ENCODE measurements at regions not wholly inside any gene's neighbourhood (a gene's known extent, or its start where the extent isn't known, plus 50 kb on each side); places are given as distances from the start of the nearest gene placed in this dataset.

GRCh38 chr10:20623546-20623945 is 273.6 kb downstream of the NEBL start:
- H3K4me1 ChIP-seq (ENCODE audit: control insufficient read depth in 5 of 5, insufficient read depth in 5 of 5, low read length in 5 of 5) = peaks cover 0 to 10% (median 0%) of the 10 kb centered on the region in 5 donors
- no peaks in the 10 kb centered on the region for H3K27me3 ChIP-seq (ENCODE audit: control insufficient read depth in 5 of 5, insufficient read depth in 4 of 5, low read length in 5 of 5)
- no peak overlapping the region for H3K9ac ChIP-seq (ENCODE audit: low read length in 5 of 5)
- H3K36me3 ChIP-seq (ENCODE audit: control insufficient read depth in 5 of 5, insufficient read depth in 5 of 5, low read length in 5 of 5) = no peaks in the 10 kb centered on the region
- no peak overlapping the region for H3K4me3 ChIP-seq (ENCODE audit: low read depth in 1 of 5, low read length in 5 of 5)
- H3K9me3 ChIP-seq (ENCODE audit: control insufficient read depth in 5 of 5, low read length in 5 of 5) = no peaks in the 10 kb centered on the region
- peak overlapping the region; percentile 67 for H3K27ac ChIP-seq (ENCODE audit: low read depth, low read length)

DNA sequence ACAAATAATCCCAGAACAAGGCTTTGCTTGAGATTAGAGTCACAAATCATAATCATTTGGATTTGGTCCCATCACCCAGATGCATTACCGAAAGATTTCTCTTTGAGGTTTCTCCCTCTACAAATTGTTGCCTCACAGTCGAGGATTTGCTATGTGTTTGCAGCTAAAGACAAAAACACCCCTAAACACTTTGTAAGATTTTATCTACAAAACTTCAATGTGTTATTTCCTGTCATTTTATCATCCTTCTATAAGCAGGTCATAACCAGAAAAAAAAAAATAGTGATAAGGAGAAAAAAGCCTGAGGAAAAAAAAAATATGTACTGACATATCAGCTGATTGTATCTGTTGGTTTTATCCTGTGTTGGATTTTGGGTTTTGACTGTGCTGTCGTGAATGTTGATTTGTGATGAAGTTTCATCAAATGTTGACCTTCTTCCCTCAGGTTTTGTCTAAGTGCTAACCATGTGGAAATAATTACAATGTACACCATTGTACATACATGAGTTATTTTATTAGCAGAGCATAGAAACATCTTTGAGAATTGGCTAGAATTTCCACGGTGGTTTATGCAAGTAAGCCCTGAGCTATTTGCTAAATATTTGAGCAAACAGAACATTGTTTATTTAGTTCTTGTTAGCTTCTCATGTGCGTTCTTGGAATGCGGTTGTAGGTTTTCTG is 274.4 kb downstream of the NEBL start:
- H3K9ac ChIP-seq (ENCODE audit: low read length in 5 of 5) = no peak overlapping the region
- H3K27me3 ChIP-seq (ENCODE audit: control insufficient read depth in 5 of 5, insufficient read depth in 4 of 5, low read length in 5 of 5) = no peaks in the 10 kb centered on the region
- H3K4me1 ChIP-seq (ENCODE audit: control insufficient read depth in 5 of 5, insufficient read depth in 5 of 5, low read length in 5 of 5) = peaks cover 0 to 10% (median 0%) of the 10 kb centered on the region in 5 donors
- peak overlapping the region; percentile 67 for H3K27ac ChIP-seq (ENCODE audit: low read depth, low read length)
- H3K4me3 ChIP-seq (ENCODE audit: low read depth in 1 of 5, low read length in 5 of 5) = no peak overlapping the region
- H3K9me3 ChIP-seq (ENCODE audit: control insufficient read depth in 5 of 5, low read length in 5 of 5) = no peaks in the 10 kb centered on the region
- no peaks in the 10 kb centered on the region for H3K36me3 ChIP-seq (ENCODE audit: control insufficient read depth in 5 of 5, insufficient read depth in 5 of 5, low read length in 5 of 5)

GRCh38 chr10:20620981-20621380 is 276.1 kb downstream of the NEBL start:
- Histone ChIP-seq H3K9me3 (ENCODE audit: control insufficient read depth in 5 of 5, low read length in 5 of 5) (no peaks in the 10 kb centered on the region), H3K4me1 (ENCODE audit: control insufficient read depth in 5 of 5, insufficient read depth in 5 of 5, low read length in 5 of 5) (peaks cover 0 to 10% (median 2%) of the 10 kb centered on the region in 5 donors), H3K9ac (ENCODE audit: low read length in 5 of 5) (no peak overlapping the region), H3K36me3 (ENCODE audit: control insufficient read depth in 5 of 5, insufficient read depth in 5 of 5, low read length in 5 of 5) (no peaks in the 10 kb centered on the region), H3K27me3 (ENCODE audit: control insufficient read depth in 5 of 5, insufficient read depth in 4 of 5, low read length in 5 of 5) (no peaks in the 10 kb centered on the region), H3K4me3 (ENCODE audit: low read depth in 1 of 5, low read length in 5 of 5) (no peak overlapping the region), H3K27ac (ENCODE audit: low read depth, low read length) (no peak overlapping the region)

DNA sequence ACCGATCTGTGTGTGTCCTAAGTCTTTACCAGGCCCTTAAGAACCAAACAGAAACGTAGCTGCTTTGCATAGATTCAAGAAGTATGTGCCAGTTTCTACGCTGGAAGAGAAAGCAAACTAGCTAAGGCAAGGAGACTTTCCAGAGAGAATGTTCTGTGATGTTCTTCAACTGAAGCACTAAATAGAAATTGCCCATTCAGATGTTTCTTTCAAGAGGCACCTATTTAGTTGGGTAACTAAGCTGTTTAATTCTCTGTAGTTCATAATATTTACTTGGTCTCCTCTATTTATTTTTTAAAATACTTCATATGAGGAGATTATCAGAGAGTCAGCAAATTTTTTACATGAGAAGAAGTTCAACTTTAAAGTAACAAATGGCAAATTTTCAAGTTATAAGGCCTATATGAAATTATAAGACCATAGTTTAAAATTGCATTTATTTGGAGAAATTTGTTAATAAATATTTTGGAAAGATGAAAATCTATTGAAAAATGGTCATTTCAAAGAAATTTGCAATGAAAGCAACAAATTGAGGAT is 279.0 kb downstream of the NEBL start:
- Histone ChIP-seq H3K9ac (ENCODE audit: low read length in 5 of 5) (no peak overlapping the region), H3K27ac (ENCODE audit: low read depth, low read length) (no peak overlapping the region), H3K9me3 (ENCODE audit: control insufficient read depth in 5 of 5, low read length in 5 of 5) (peaks cover 0 to 2% (median 0%) of the 10 kb centered on the region in 5 donors), H3K4me1 (ENCODE audit: control insufficient read depth in 5 of 5, insufficient read depth in 5 of 5, low read length in 5 of 5) (peaks cover 0 to 2% (median 0%) of the 10 kb centered on the region in 5 donors), H3K4me3 (ENCODE audit: low read depth in 1 of 5, low read length in 5 of 5) (no peak overlapping the region), H3K36me3 (ENCODE audit: control insufficient read depth in 5 of 5, insufficient read depth in 5 of 5, low read length in 5 of 5) (no peaks in the 10 kb centered on the region), H3K27me3 (ENCODE audit: control insufficient read depth in 5 of 5, insufficient read depth in 4 of 5, low read length in 5 of 5) (no peaks in the 10 kb centered on the region)

DNA sequence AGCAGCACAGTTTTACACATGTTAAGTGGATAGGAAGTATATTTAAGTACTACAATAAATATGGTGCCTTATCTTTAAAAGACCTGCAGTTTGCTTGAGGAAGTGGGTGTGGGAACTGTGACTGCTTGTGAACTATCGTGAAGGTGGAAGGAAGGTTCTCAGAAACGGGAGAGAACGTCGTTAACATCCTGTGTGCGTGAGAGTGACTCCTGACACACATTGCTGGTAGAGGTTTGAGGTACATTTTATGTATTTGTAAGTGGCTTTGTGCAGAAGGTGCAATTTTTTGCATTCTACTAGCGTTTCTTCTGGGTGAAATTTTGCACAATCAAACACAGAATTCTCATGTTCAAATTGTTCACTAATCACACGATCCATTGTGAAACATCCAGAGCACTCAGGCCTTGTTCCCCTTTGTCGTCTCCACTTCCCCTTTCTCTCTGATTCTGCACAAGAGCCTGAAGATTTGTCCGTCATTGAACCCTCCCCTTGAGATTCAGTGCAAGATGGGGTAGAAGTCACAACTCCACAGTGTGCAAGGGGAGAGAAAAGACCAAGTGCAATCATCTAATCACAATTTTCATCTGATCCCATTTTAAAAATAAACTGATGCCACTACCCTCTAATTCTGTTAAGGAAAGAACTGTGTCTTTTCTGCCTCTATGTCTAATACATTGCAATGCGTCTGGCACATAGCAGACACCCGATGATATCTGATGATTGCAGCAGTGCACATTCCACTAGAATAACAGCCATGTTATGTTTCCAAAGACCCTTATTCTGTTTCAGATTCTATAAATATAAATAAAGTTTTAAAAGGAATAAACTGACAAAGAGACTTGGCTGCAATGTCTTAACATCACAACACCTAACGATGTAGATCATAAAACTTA is 279.9 kb downstream of the NEBL start:
- Histone ChIP-seq H3K4me1 (ENCODE audit: control insufficient read depth in 5 of 5, insufficient read depth in 5 of 5, low read length in 5 of 5) (peaks cover 0 to 2% (median 0%) of the 10 kb centered on the region in 5 donors), H3K36me3 (ENCODE audit: control insufficient read depth in 5 of 5, insufficient read depth in 5 of 5, low read length in 5 of 5) (no peaks in the 10 kb centered on the region), H3K27ac (ENCODE audit: low read depth, low read length) (no peak overlapping the region), H3K9me3 (ENCODE audit: control insufficient read depth in 5 of 5, low read length in 5 of 5) (peaks cover 0 to 2% (median 0%) of the 10 kb centered on the region in 5 donors), H3K27me3 (ENCODE audit: control insufficient read depth in 5 of 5, insufficient read depth in 4 of 5, low read length in 5 of 5) (no peaks in the 10 kb centered on the region), H3K4me3 (ENCODE audit: low read depth in 1 of 5, low read length in 5 of 5) (no peak overlapping the region), H3K9ac (ENCODE audit: low read length in 5 of 5) (no peak overlapping the region)

GRCh38 chr10:20616056-20616671 is 280.9 kb downstream of the NEBL start:
- Histone ChIP-seq H3K4me1 (ENCODE audit: control insufficient read depth in 5 of 5, insufficient read depth in 5 of 5, low read length in 5 of 5) (peaks cover 0 to 2% (median 0%) of the 10 kb centered on the region in 5 donors), H3K9me3 (ENCODE audit: control insufficient read depth in 5 of 5, low read length in 5 of 5) (peaks cover 0 to 2% (median 0%) of the 10 kb centered on the region in 5 donors), H3K9ac (ENCODE audit: low read length in 5 of 5) (no peak overlapping the region), H3K27ac (ENCODE audit: low read depth, low read length) (no peak overlapping the region), H3K27me3 (ENCODE audit: control insufficient read depth in 5 of 5, insufficient read depth in 4 of 5, low read length in 5 of 5) (no peaks in the 10 kb centered on the region), H3K36me3 (ENCODE audit: control insufficient read depth in 5 of 5, insufficient read depth in 5 of 5, low read length in 5 of 5) (no peaks in the 10 kb centered on the region), H3K4me3 (ENCODE audit: low read depth in 1 of 5, low read length in 5 of 5) (no peak overlapping the region)

DNA sequence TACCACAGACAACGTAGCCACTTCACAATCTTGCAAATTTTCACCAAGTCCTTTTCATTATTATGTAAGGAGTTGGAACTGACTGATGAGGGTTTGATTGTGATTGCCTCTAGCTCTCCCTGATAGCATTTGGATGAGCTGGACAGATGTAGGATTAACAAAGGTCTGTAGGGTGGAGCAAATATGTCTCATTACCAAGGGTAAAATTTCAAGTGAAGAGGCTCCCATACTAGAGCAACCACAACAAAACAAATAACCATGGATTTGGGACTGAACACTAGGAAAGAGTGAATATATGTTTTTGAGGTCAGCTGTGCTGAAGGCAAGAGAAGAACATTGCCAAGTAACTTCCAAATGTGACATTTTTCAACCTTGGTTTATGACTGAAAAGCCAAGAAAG is 281.7 kb downstream of the NEBL start:
- no peaks in the 10 kb centered on the region for H3K36me3 ChIP-seq (ENCODE audit: control insufficient read depth in 5 of 5, insufficient read depth in 5 of 5, low read length in 5 of 5)
- H3K4me1 ChIP-seq (ENCODE audit: control insufficient read depth in 5 of 5, insufficient read depth in 5 of 5, low read length in 5 of 5) = peaks cover 0 to 2% (median 0%) of the 10 kb centered on the region in 5 donors
- H3K9me3 ChIP-seq (ENCODE audit: control insufficient read depth in 5 of 5, low read length in 5 of 5) = peaks cover 0 to 2% (median 0%) of the 10 kb centered on the region in 5 donors
- no peak overlapping the region for H3K9ac ChIP-seq (ENCODE audit: low read length in 5 of 5)
- no peak overlapping the region for H3K27ac ChIP-seq (ENCODE audit: low read depth, low read length)
- H3K27me3 ChIP-seq (ENCODE audit: control insufficient read depth in 5 of 5, insufficient read depth in 4 of 5, low read length in 5 of 5) = no peaks in the 10 kb centered on the region
- H3K4me3 ChIP-seq (ENCODE audit: low read depth in 1 of 5, low read length in 5 of 5) = no peak overlapping the region

GRCh38 chr10:20614911-20615310 is 282.2 kb downstream of the NEBL start:
- Histone ChIP-seq H3K9me3 (ENCODE audit: control insufficient read depth in 5 of 5, low read length in 5 of 5) (peaks cover 0 to 6% (median under 1%) of the 10 kb centered on the region in 5 donors), H3K4me3 (ENCODE audit: low read depth in 1 of 5, low read length in 5 of 5) (no peak overlapping the region), H3K36me3 (ENCODE audit: control insufficient read depth in 5 of 5, insufficient read depth in 5 of 5, low read length in 5 of 5) (no peaks in the 10 kb centered on the region), H3K9ac (ENCODE audit: low read length in 5 of 5) (no peak overlapping the region), H3K4me1 (ENCODE audit: control insufficient read depth in 5 of 5, insufficient read depth in 5 of 5, low read length in 5 of 5) (peaks cover 0 to 2% (median 0%) of the 10 kb centered on the region in 5 donors), H3K27me3 (ENCODE audit: control insufficient read depth in 5 of 5, insufficient read depth in 4 of 5, low read length in 5 of 5) (no peaks in the 10 kb centered on the region), H3K27ac (ENCODE audit: low read depth, low read length) (no peak overlapping the region)

- Histone ChIP-seq H3K36me3 (ENCODE audit: control insufficient read depth in 5 of 5, insufficient read depth in 5 of 5, low read length in 5 of 5) (no peaks in the 10 kb centered on the region), H3K4me3 (ENCODE audit: low read depth in 1 of 5, low read length in 5 of 5) (no peak overlapping the region), H3K4me1 (ENCODE audit: control insufficient read depth in 5 of 5, insufficient read depth in 5 of 5, low read length in 5 of 5) (no peaks in the 10 kb centered on the region), H3K9me3 (ENCODE audit: control insufficient read depth in 5 of 5, low read length in 5 of 5) (peaks cover 0 to 9% (median 5%) of the 10 kb centered on the region in 5 donors), H3K27ac (ENCODE audit: low read depth, low read length) (no peak overlapping the region), H3K9ac (ENCODE audit: low read length in 5 of 5) (no peak overlapping the region), H3K27me3 (ENCODE audit: control insufficient read depth in 5 of 5, insufficient read depth in 4 of 5, low read length in 5 of 5) (no peaks in the 10 kb centered on the region)
Measured at GRCh38 chr10:20608503-20608902, 288.6 kb downstream of the NEBL start.
